NCI-H1092 treated with DMSO at 0.1 percent for 48 hours (cell line): ENCODE measurements at regions not wholly inside any gene's neighbourhood (a gene's known extent, or its start where the extent isn't known, plus 50 kb on each side); places are given as distances from the start of the nearest gene placed in this dataset.
"Not testable (repeated sequence)": the region's sequence is repeated elsewhere in the genome, so short reads cannot be mapped to it uniquely, and the experiment has no call there.

ENCODE experiments used
- DNase-seq: peaks from one replicate; lab custom pipeline; 2025; lab: John Stamatoyannopoulos, UW

GRCh38 chr18:35827275-35827902 lies 145.1 kb upstream of the RMP24 start:
- no peak for DNase-seq

GRCh38 chr18:35827903-35828275 lies 144.6 kb upstream of the RMP24 start:
- DNase-seq = no peak

GRCh38 chr18:35828591-35828990 lies 143.9 kb upstream of the RMP24 start:
- no peak for DNase-seq

- no peak for DNase-seq
Observed at GRCh38 chr18:35835366-35835765, 137.1 kb upstream of the RMP24 start.

- no peak for DNase-seq
Observed at GRCh38 chr18:35835833-35836232, 136.6 kb upstream of the RMP24 start.

- no peak for DNase-seq
Observed at GRCh38 chr18:35836932-35837331, 135.5 kb upstream of the RMP24 start.

- DNase-seq = no peak
Observed at GRCh38 chr18:35837922-35838496, 134.5 kb upstream of the RMP24 start.

- no peak for DNase-seq
Observed at GRCh38 chr18:35841283-35841682, 131.2 kb upstream of the RMP24 start.

GRCh38 chr18:35842536-35842935 lies 129.9 kb upstream of the RMP24 start:
- DNase-seq = no peak

GRCh38 chr18:35848321-35848720 lies 124.2 kb upstream of the RMP24 start:
- not testable (repeated sequence) for DNase-seq

- not testable (repeated sequence) for DNase-seq
Observed at GRCh38 chr18:35849241-35849640, 123.2 kb upstream of the RMP24 start.

- no peak for DNase-seq
Observed at GRCh38 chr18:35851286-35851970, 121.1 kb upstream of the RMP24 start.

GRCh38 chr18:35852786-35853185 lies 119.7 kb upstream of the RMP24 start:
- DNase-seq = no peak

GRCh38 chr18:35854095-35854494 lies 118.4 kb upstream of the RMP24 start:
- DNase-seq = no peak

GRCh38 chr18:35856178-35856577 lies 116.3 kb upstream of the RMP24 start:
- no peak for DNase-seq

GRCh38 chr18:35856721-35857120 lies 115.8 kb upstream of the RMP24 start:
- not testable (repeated sequence) for DNase-seq

- DNase-seq = not testable (repeated sequence)
Observed at GRCh38 chr18:35857581-35857980, 114.9 kb upstream of the RMP24 start.

- DNase-seq = no peak
Observed at GRCh38 chr18:35861367-35862118, 110.9 kb upstream of the RMP24 start.

GRCh38 chr18:35862119-35862640 lies 110.3 kb upstream of the RMP24 start:
- no peak for DNase-seq

GRCh38 chr18:35864916-35865315 lies 107.6 kb upstream of the RMP24 start:
- DNase-seq = no peak

GRCh38 chr18:35868915-35869314 lies 103.6 kb upstream of the RMP24 start:
- no peak for DNase-seq

GRCh38 chr18:35871337-35871736 lies 101.1 kb upstream of the RMP24 start:
- DNase-seq = no peak

- DNase-seq = no peak
Observed at GRCh38 chr18:35875566-35875965, 96.9 kb upstream of the RMP24 start.
